ENCODE measurements at regions not wholly inside any gene's neighbourhood (a gene's known extent, or its start where the extent isn't known, plus 50 kb on each side); places are given as distances from the start of the nearest gene placed in this dataset.
A peak's percentile ranks its signal among the peaks of the same experiment; 100 is the strongest.

GRCh38 chr1:38614861-38615260, 244.7 kb downstream of the RRAGC start:
- TF ChIP-seq CTCF (IDR thresholded peaks at IDR 0.05; ENCODE audit: insufficient read depth, low read length), result no peak
- TF ChIP-seq REST (IDR thresholded peaks at IDR 0.05; ENCODE audit: insufficient replicate concordance, low read depth), result no peak
- TF ChIP-seq SPI1 (IDR thresholded peaks at IDR 0.05; ENCODE audit: borderline replicate concordance, low read depth), result peak; percentile 68; the same call in 1 of the 2 replicates
- no peak for TF ChIP-seq POLR2AphosphoS5 (IDR thresholded peaks at IDR 0.05; ENCODE audit: low read depth)

All from HL-60 (cell line).